Transverse colon (tissue), 4 donors: ENCODE measurements at regions not wholly inside any gene's neighbourhood (a gene's known extent, or its start where the extent isn't known, plus 50 kb on each side); places are given as distances from the start of the nearest gene placed in this dataset.

Experiments used
- CTCF ChIP-seq, 5 experiments: fragments of 200-600 bp in 3 of 5; fragments of 450-650 bp in 2 of 5; sonication (generic) in 3 of 5; IDR thresholded peaks; 1 replicate in 2 of 5; 2 replicates in 3 of 5; pipeline ENCODE4 v1.5.1; 2016 to 2017; ENCODE audit warnings: antibody characterized with exemption in 5 of 5, inconsistent platforms in 3 of 5, mild to moderate bottlenecking in 2 of 5, moderate library complexity in 1 of 5
- POLR2A ChIP-seq: fragments of 450-650 bp; IDR thresholded peaks from one replicate; pipeline ENCODE4 v1.6.1; 2016; ENCODE audit warnings: antibody characterized with exemption, mild to moderate bottlenecking, moderate library complexity
- POLR2AphosphoS5 ChIP-seq, 3 donors: sonication (generic); formaldehyde crosslinking; IDR thresholded peaks; one replicate each; pipeline ENCODE4 v1.6.1; 2016; ENCODE audit warnings: antibody characterized with exemption in 3 of 3

GRCh38 chr20:48326434-48326691 is 501.4 kb downstream of the PREX1 start:
- TF ChIP-seq CTCF (IDR thresholded peaks at IDR 0.05), result no peak
- no peak for TF ChIP-seq POLR2A
- TF ChIP-seq POLR2AphosphoS5 (IDR thresholded peaks at IDR 0.05), result no peak
